MM.1S (cell line): ENCODE measurements at regions not wholly inside any gene's neighbourhood (a gene's known extent, or its start where the extent isn't known, plus 50 kb on each side); places are given as distances from the start of the nearest gene placed in this dataset.

Experiments
- EZH2 ChIP-seq: fragments of 300-600 bp; sonication (generic); optimal IDR thresholded peaks from 2 replicates; pipeline ENCODE3; 2017; ENCODE audit warnings: low read depth, mild to moderate bottlenecking, antibody characterized with exemption, low read length, mixed read lengths
- EZH2phosphoT487 ChIP-seq: fragments of 300-600 bp; sonication (generic); IDR thresholded peaks from 2 replicates; pipeline ENCODE4 v1.6.1; 2018; ENCODE audit warnings: antibody characterized with exemption, low read length
- TF ChIP-seq, protein P1 (sequence below): fragments of 300-600 bp; sonication (generic); IDR thresholded peaks from 2 replicates; pipeline ENCODE4 v1.5.1; 2016; ENCODE audit warnings: antibody characterized with exemption, low read length, mixed read lengths

DNA sequence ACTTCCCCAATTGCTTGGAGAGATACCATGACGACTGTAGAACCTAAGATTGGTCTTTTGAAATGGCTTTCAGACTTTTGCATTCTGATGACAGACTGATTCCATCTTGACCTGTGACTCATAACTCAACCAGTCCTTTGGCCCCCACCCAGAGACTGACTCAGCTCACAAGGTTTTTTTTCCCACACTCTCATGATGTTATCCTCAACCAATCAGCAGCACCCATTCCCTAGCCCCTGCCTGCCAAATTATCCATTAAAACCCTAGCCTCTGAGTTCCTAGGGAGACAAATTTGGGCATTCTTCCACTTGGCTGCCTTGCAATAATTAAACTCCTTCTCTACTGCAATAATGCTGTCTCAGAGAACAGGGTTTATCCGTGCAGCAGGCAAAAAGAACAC is 1263.3 kb upstream of the CDH9 start:
- TF ChIP-seq, protein P1, sequence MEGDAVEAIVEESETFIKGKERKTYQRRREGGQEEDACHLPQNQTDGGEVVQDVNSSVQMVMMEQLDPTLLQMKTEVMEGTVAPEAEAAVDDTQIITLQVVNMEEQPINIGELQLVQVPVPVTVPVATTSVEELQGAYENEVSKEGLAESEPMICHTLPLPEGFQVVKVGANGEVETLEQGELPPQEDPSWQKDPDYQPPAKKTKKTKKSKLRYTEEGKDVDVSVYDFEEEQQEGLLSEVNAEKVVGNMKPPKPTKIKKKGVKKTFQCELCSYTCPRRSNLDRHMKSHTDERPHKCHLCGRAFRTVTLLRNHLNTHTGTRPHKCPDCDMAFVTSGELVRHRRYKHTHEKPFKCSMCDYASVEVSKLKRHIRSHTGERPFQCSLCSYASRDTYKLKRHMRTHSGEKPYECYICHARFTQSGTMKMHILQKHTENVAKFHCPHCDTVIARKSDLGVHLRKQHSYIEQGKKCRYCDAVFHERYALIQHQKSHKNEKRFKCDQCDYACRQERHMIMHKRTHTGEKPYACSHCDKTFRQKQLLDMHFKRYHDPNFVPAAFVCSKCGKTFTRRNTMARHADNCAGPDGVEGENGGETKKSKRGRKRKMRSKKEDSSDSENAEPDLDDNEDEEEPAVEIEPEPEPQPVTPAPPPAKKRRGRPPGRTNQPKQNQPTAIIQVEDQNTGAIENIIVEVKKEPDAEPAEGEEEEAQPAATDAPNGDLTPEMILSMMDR, result no peak
- TF ChIP-seq EZH2 (no peak), EZH2phosphoT487 (no peak)
